ENCODE measurements at regions not wholly inside any gene's neighbourhood (a gene's known extent, or its start where the extent isn't known, plus 50 kb on each side); places are given as distances from the start of the nearest gene placed in this dataset.

GRCh38 chr7:131692131-131692960 is 135.9 kb upstream of the PODXL start:
- Histone ChIP-seq H3K27me3 (no peaks in the 10 kb centered on the region), H3K27ac (no peak overlapping the region), H3K4me1 (no peaks in the 10 kb centered on the region), H3K9me3 (no peaks in the 10 kb centered on the region), H3K9ac (ENCODE audit: low read depth in 2 of 2, low read length in 2 of 2) (no peak overlapping the region), H3K36me3 (no peaks in the 10 kb centered on the region), H3K4me3 (no peak overlapping the region)
- DNase-seq: peak; percentile 72
- TF ChIP-seq, protein P1, sequence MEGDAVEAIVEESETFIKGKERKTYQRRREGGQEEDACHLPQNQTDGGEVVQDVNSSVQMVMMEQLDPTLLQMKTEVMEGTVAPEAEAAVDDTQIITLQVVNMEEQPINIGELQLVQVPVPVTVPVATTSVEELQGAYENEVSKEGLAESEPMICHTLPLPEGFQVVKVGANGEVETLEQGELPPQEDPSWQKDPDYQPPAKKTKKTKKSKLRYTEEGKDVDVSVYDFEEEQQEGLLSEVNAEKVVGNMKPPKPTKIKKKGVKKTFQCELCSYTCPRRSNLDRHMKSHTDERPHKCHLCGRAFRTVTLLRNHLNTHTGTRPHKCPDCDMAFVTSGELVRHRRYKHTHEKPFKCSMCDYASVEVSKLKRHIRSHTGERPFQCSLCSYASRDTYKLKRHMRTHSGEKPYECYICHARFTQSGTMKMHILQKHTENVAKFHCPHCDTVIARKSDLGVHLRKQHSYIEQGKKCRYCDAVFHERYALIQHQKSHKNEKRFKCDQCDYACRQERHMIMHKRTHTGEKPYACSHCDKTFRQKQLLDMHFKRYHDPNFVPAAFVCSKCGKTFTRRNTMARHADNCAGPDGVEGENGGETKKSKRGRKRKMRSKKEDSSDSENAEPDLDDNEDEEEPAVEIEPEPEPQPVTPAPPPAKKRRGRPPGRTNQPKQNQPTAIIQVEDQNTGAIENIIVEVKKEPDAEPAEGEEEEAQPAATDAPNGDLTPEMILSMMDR (IDR thresholded peaks at IDR 0.05): peak; percentile 81
- intact Hi-C loops (cut with DNase I): no loop called here

- H3K27ac ChIP-seq: no peak overlapping the region
- H3K4me1 ChIP-seq: no peaks in the 10 kb centered on the region
- H3K36me3 ChIP-seq: no peaks in the 10 kb centered on the region
- H3K9ac ChIP-seq (ENCODE audit: low read depth in 2 of 2, low read length in 2 of 2): no peak overlapping the region
- no peaks in the 10 kb centered on the region for H3K9me3 ChIP-seq
- intact Hi-C loops (cut with DNase I): no loop called here
- no peaks in the 10 kb centered on the region for H3K27me3 ChIP-seq
- no peak for DNase-seq
- TF ChIP-seq, protein P1 (IDR thresholded peaks at IDR 0.05): no peak
- H3K4me3 ChIP-seq: no peak overlapping the region
These were observed 135.2 kb upstream of the PODXL start for GRCh38 chr7:131691454-131692130.

DNA sequence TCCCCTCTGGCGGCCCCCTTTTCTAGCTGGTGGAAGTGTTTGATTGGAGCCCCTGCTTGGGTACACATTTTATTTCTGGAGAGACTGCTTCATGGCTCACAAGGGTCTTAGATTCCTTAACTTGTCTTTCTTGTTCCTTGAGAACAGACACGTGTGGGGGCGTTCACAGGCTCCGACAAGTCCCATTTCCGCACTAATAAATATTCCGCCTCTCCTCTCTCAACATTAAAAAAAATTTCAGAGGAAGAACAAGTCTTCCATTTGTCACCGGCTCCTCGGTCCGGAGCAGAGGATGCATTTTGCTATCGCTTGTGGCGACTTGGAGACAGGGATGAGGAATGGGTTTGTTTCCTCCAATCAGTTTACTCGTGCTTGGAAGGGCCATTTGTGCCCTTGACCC is 134.0 kb upstream of the PODXL start:
- H3K27ac ChIP-seq: no peak overlapping the region
- TF ChIP-seq, protein P1 (IDR thresholded peaks at IDR 0.05): no peak
- intact Hi-C loops (cut with DNase I): no loop called here

DNA sequence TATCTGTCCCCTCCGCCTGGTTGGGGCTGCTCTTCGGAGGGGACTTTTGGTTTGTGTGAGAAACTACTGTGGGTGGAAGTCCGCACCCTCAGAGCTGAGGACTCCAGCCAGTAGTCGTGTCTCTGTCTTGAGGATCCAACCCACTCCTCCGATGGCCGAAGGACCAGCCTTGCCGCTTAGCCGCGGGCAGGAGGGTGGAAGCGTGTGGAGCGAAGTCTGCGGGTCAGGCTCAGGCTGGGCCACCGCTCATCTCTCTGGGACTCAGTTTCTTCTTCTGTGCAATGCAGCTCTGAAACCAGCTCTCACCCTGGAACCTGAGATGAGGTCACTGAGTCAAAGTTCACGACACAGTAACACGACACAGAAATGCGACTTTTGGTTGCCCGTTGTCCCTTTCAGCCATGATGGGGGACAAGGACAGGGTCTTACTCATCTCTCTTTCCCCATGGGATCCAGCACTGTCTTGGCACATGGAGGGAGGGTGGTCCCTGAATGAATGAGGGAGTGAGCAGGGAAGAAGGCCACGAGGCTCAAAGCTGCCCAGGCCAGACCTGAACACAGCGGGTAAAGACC is 133.3 kb upstream of the PODXL start:
- TF ChIP-seq, protein P1 (IDR thresholded peaks at IDR 0.05): no peak
- no peak for DNase-seq
- H3K27me3 ChIP-seq: no peaks in the 10 kb centered on the region
- no peaks in the 10 kb centered on the region for H3K36me3 ChIP-seq
- no peak overlapping the region for H3K9ac ChIP-seq (ENCODE audit: low read depth in 2 of 2, low read length in 2 of 2)
- H3K27ac ChIP-seq: no peak overlapping the region
- intact Hi-C loops (cut with DNase I): loop anchor here (5.0 kb wide), 1 partner anchor 893 kb away; no protein-coding TSS in a partner anchor
- H3K9me3 ChIP-seq: no peaks in the 10 kb centered on the region
- H3K4me1 ChIP-seq: no peaks in the 10 kb centered on the region
- no peak overlapping the region for H3K4me3 ChIP-seq

More for the DNA sequence above, 134.0 kb upstream of the PODXL start:
- no peak for DNase-seq
- no peak overlapping the region for H3K9ac ChIP-seq (ENCODE audit: low read depth in 2 of 2, low read length in 2 of 2)
- H3K27me3 ChIP-seq: no peaks in the 10 kb centered on the region
- no peaks in the 10 kb centered on the region for H3K4me1 ChIP-seq
- H3K36me3 ChIP-seq: no peaks in the 10 kb centered on the region
- no peak overlapping the region for H3K4me3 ChIP-seq
- H3K9me3 ChIP-seq: no peaks in the 10 kb centered on the region

DNA sequence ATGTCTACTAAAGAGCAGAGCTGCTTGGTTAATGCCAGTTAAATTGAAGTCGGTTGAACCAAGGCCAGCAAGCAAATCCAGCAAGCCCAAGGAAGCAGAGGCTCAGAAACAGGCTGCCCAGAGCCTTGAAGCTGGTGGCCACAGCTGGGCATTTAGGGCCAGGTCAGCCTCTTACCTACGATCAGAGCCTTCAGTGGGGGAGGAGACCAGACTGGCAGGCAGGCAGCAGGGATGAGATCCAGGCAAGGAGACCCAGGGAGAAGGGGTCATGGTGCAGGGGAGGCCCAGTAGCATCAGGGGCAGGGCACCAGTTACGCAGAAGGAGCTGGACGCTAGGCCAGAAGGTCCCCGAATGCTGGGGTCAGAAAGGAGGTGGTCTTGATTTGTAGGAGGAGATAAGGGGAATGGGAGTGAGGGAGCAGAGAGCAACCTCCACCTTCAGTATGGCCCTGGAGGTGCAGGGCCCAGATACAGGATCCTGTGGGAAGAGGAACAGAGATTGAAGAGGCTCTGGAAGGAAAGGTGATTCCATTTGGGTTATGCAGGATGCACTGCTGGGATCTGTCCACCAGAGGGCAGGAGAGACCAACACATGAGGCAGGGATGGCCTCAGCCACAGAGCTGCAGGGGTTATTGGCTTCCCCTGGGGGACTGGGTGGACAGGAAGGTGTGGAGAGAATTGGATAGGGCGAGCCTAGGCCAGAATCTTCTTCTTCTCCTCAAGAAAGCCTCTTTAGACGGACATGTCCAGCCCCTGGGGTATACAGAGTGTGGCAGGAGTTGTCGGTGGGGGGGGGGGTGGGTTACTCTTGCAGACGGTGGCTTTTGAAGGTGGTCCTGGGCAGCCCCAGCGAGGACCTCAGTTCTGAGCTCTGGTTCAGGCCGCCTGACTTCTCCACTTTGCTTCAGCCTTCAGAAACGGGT is 132.6 kb upstream of the PODXL start:
- Histone ChIP-seq H3K4me1 (no peaks in the 10 kb centered on the region), H3K9ac (ENCODE audit: low read depth in 2 of 2, low read length in 2 of 2) (no peak overlapping the region), H3K9me3 (no peaks in the 10 kb centered on the region), H3K27ac (no peak overlapping the region), H3K4me3 (no peak overlapping the region), H3K27me3 (no peaks in the 10 kb centered on the region), H3K36me3 (no peaks in the 10 kb centered on the region)
- peak; percentile 65 for DNase-seq
- intact Hi-C loops (cut with DNase I): loop anchor here (5.0 kb wide), 1 partner anchor 893 kb away; no protein-coding TSS in a partner anchor
- TF ChIP-seq, protein P1 (IDR thresholded peaks at IDR 0.05): peak; percentile 87
